ENCODE measurements at regions not wholly inside any gene's neighbourhood (a gene's known extent, or its start where the extent isn't known, plus 50 kb on each side); places are given as distances from the start of the nearest gene placed in this dataset.

GRCh38 chr16:77611386-77611785 lies 110.9 kb upstream of the NUDT7 start:
- TF ChIP-seq POLR2AphosphoS5 (IDR thresholded peaks at IDR 0.05; ENCODE audit: borderline replicate concordance, low read depth, low read length) (no peak), EZH2 (IDR thresholded peaks at IDR 0.05) (no peak), FOXP2 (optimal IDR thresholded peaks at IDR 0.05; ENCODE audit: control extremely low read depth, extremely low read length, insufficient read depth) (no peak)

All from SK-N-MC (cell line).